ENCODE measurements at regions not wholly inside any gene's neighbourhood (a gene's known extent, or its start where the extent isn't known, plus 50 kb on each side); places are given as distances from the start of the nearest gene placed in this dataset.

DNA sequence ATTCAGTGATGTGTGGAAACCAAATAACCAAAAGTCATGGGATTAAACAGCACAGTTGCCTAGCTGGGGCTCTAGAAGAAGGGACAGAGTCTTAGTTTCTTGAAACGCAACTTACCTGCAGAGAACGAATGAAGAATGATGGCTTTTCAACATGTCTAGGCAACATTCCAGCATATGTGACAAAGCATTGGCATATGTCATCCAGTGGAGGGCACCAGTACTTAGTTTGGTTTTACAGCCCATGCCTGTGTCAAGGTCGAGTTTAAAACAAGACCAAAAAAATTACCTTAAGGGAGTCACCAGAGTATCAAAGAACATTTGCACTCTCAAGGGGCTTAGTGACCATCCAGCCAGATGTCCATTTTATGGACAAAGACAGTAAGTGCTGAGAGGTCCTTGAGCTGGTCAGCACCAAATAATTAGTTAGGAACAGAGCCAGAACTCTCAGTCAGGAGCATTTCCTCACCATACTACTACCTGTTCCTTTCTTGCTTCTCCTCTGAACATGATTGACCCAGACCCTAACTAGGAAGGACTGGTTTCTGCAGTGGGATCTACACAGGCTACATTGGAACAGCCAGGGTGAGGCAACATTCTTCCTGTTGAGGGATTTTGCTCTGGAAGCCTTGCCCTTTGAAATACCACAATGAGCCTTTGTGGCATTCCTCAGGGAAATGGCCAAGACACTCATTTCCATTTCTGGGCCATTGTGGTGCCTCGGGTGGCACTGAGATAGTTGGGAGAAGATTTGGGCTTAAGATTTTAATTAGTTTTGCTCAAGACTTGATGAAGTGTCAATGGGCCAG lies 75.4 kb upstream of the ANKH start:
- TF ChIP-seq TCF12 (IDR thresholded peaks at IDR 0.05; ENCODE audit: low read depth) (no peak), TAF1 (IDR thresholded peaks at IDR 0.05; ENCODE audit: low read depth) (no peak), ZBTB7A (IDR thresholded peaks at IDR 0.05; ENCODE audit: low read depth) (no peak), RAD21 (IDR thresholded peaks at IDR 0.05; ENCODE audit: low read depth) (peak; percentile 48), EP300 (IDR thresholded peaks at IDR 0.05; ENCODE audit: borderline replicate concordance) (no peak), CEBPB (IDR thresholded peaks at IDR 0.05) (no peak)
- TF ChIP-seq, protein P1, sequence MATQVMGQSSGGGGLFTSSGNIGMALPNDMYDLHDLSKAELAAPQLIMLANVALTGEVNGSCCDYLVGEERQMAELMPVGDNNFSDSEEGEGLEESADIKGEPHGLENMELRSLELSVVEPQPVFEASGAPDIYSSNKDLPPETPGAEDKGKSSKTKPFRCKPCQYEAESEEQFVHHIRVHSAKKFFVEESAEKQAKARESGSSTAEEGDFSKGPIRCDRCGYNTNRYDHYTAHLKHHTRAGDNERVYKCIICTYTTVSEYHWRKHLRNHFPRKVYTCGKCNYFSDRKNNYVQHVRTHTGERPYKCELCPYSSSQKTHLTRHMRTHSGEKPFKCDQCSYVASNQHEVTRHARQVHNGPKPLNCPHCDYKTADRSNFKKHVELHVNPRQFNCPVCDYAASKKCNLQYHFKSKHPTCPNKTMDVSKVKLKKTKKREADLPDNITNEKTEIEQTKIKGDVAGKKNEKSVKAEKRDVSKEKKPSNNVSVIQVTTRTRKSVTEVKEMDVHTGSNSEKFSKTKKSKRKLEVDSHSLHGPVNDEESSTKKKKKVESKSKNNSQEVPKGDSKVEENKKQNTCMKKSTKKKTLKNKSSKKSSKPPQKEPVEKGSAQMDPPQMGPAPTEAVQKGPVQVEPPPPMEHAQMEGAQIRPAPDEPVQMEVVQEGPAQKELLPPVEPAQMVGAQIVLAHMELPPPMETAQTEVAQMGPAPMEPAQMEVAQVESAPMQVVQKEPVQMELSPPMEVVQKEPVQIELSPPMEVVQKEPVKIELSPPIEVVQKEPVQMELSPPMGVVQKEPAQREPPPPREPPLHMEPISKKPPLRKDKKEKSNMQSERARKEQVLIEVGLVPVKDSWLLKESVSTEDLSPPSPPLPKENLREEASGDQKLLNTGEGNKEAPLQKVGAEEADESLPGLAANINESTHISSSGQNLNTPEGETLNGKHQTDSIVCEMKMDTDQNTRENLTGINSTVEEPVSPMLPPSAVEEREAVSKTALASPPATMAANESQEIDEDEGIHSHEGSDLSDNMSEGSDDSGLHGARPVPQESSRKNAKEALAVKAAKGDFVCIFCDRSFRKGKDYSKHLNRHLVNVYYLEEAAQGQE (IDR thresholded peaks at IDR 0.05; ENCODE audit: low read depth): no peak
- TF ChIP-seq, protein P2, sequence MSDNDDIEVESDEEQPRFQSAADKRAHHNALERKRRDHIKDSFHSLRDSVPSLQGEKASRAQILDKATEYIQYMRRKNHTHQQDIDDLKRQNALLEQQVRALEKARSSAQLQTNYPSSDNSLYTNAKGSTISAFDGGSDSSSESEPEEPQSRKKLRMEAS (IDR thresholded peaks at IDR 0.05): no peak

All from Ishikawa (cell line).